ENCODE measurements at regions not wholly inside any gene's neighbourhood (a gene's known extent, or its start where the extent isn't known, plus 50 kb on each side); places are given as distances from the start of the nearest gene placed in this dataset.
A peak's percentile ranks its signal among the peaks of the same experiment; 100 is the strongest.

DNA sequence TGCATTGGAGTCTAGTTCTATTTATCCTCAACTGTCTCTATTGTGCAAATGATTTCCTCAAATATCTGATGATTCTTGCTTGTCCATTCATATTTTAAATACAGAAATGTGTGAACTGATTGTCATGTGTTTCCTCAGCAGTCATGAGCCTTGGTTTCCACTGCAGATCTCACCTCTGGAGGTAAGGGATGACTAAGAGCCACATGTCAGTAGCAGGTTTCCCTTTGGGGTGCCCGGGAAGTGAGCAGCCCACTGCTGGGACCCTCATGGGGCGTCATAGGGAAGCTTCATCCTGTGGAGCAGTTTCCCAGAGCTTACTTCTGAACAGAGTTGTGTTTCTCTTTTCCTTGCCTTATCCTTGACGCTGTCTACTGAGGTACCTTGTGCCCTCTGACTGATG, 149.2 kb upstream of the TOPAZ1 start:
- no peak for DNase-seq (ENCODE audit: low spot score)

GRCh38 chr3:44093531-44093930, 148.2 kb upstream of the TOPAZ1 start:
- DNase-seq (ENCODE audit: low spot score) = no peak

- peak; percentile 27 for DNase-seq (ENCODE audit: low spot score)
Measured at GRCh38 chr3:44098656-44099415, 142.8 kb upstream of the TOPAZ1 start.

GRCh38 chr3:44099566-44100297, 142.0 kb upstream of the TOPAZ1 start:
- DNase-seq (ENCODE audit: low spot score) = no peak

DNA sequence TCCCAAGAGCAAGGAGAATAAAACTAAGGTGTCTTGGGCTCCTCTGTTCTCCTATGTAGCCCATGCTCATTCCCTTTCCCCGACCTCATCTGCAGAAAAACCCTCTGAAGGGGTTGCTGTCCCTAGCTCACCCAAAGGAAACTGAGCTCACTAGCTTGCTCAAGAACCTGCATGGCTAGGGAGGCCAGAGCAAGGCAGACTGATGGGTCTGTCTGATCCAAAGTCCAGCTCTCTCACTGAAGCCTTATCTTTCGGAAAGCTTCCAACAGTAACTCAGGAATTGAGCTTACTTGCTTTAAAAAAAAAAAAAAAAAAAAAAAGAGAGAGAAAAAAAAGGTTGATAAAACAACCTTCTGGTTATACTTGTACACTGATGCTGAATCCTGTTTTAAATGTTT, 141.4 kb upstream of the TOPAZ1 start:
- DNase-seq (ENCODE audit: low spot score) = no peak

DNA sequence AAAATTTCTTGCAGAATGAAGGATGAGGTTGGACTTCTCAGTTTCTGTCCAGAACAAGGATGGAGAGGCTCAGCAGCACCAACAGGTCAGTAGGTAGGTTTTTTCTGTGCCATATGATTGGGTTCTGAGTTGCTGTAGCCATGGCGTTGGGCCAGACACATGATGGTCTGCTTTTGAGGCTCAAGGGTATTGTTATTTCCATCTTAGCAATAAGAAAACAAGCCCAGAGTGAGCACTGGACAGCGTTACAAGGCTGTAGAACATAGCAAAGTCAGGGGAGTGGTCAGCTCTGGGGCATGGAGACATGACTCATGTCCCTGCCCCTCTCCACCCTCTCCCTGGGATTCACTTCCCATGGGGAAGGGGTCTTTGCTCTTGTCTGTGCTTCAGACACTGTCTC, 137.6 kb upstream of the TOPAZ1 start:
- no peak for DNase-seq (ENCODE audit: low spot score)

DNA sequence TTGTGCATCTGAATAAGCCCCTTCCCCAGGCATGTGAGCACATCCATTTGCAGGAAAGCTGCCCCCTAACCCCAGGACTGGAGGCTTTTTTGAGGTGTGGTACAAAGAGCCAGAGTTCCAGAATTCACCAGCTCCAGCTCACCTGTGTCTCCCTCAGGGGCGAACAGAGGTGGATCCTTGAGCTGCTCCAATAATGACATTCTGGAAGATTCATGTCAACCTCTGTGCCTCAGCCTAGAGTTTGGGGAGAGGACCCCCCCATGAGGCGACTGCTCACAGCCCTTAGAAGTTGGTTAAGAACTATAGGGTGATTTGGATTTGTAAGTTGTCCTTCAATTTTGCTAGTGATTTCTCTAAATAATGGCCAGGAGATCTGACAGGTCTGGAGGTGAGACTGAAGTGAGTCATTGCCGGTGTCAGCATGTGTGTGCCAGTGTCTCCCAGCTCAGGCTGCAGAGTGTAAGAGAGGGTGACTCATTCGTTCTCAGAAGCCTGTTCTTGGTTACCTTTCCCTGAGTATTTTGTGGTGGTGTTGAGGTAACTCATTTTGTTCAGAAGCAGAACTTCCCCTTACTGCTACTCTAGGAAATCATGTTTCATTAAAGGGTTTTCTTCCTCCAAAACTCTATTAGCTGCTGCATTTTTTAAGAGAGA, 136.9 kb upstream of the TOPAZ1 start:
- DNase-seq (ENCODE audit: low spot score) = no peak

- DNase-seq (ENCODE audit: low spot score) = no peak
Measured at GRCh38 chr3:44105571-44105970, 136.1 kb upstream of the TOPAZ1 start.

DNA sequence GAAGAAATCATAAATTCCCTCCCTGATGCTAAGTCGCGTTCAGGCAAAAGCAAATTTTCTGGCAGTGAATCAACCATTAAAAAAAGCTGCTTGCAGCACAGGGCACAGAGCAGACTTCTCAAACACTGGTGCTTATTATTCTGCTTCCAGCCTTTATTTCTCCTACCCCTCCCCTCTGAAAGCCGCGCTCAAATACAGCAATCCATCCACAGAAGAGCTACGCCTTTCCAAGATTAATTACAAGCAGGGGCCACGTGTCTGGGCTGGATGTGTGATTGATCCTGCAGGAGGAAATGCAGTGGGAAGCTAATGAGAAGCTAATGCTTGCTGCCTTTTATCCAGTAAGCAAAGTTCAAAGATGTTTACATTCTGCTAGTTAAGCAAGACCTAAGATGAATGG, 134.9 kb upstream of the TOPAZ1 start:
- DNase-seq (ENCODE audit: low spot score) = peak; percentile 74

GRCh38 chr3:44108481-44108880, 133.2 kb upstream of the TOPAZ1 start:
- DNase-seq (ENCODE audit: low spot score) = peak; percentile 67

GRCh38 chr3:44109771-44110361, 131.8 kb upstream of the TOPAZ1 start:
- no peak for DNase-seq (ENCODE audit: low spot score)

DNA sequence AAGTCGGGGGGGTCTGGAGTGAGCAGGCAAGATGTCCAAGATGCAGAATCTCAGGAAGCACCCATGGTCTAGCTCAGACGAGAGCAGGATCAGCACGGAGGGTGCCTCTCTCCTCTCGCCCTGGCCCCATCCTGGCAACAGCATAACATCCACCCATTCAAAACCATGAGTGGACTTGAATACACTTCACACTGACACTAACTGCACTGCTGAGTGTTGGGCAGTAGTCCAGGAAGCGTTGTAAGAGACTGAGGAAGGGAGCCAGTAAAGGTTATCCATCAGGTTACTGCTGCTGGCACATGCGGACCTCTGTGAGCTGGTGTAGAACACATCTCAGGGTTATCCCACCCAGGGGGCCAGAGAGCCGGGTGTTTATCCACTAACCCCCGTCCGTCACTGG, 131.0 kb upstream of the TOPAZ1 start:
- DNase-seq (ENCODE audit: low spot score) = no peak

DNA sequence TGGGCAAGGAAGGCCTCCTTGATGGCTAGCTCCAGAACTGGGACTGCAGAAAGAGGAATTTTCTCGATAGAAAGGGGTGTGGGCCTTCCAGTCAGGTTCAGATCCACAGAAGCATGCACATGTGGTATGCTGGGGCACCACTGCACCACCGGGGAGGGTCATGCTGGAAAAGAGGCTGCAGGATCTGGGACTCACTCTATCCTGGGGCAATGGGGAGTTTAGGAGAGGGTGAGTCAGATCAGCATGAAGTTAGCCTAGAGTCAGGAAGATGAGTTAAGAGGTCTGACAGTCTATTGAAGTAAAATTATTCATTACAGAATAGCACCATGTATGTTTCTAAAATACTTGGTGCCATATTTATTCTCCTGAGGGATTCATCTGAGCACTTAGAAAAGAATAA, 130.2 kb upstream of the TOPAZ1 start:
- no peak for DNase-seq (ENCODE audit: low spot score)

- DNase-seq (ENCODE audit: low spot score) = peak; percentile 34
Measured at GRCh38 chr3:44114142-44114541, 127.5 kb upstream of the TOPAZ1 start.

- DNase-seq (ENCODE audit: low spot score) = no peak
Measured at GRCh38 chr3:44117239-44117638, 124.4 kb upstream of the TOPAZ1 start.

DNA sequence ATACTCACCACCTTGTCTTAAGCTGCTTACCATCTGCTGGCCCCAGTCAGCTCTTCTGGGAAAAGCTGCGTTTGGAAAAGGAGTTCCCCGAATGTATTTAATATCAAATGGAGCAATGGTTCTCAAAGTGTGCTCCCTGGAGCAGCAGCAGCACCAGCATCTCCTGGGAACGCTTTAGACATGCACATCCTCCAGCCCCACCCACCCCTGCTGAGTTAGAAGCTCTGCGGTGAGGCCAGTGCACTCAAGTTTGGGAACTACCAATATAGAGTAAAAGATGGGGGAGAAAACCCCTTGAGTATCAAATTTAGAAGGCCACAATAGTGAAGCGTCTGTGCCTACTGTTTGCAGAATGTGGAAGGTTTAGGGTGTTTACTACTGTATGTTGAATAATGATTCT, 124.0 kb upstream of the TOPAZ1 start:
- no peak for DNase-seq (ENCODE audit: low spot score)

GRCh38 chr3:44120721-44121582, 120.7 kb upstream of the TOPAZ1 start:
- peak; percentile 38 for DNase-seq (ENCODE audit: low spot score)

DNA sequence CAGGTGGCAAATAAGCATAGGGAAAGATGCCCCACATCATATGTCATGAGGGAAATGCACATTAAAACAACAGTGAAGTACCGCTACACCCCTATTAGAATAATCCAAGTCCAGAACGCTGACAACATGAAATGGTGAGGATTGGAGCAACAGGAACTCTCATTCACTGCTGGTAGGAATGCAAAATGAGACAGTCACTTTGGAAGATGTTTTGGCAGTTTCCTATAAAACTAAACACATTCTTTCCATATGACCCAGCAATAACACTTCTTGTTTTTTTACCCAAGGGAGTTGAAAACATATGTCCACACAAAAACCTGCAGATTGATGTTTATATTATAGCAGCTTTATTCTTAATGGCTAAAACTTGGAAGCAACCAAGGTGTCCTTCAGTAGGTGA, 116.4 kb upstream of the TOPAZ1 start:
- no peak for DNase-seq (ENCODE audit: low spot score)

DNA sequence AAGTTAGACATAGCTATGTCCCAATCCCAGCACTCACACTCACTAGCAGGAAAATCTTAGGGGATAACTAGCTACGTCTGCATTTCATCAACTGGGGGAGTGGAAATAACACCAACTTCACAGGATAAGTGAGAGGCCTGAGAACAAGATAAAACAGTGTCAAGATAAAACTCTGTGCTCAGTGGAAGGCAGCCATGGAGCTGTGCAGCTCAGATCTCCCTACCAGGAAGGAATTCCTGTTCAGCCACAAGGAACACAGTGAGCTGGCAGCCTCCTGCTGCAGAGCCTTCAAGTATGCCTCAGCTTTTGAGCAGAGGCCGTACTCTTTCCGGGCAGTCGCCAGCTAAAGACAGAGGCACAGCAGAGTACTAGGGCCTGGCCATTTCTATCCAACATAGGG, 115.8 kb upstream of the TOPAZ1 start:
- no peak for DNase-seq (ENCODE audit: low spot score)

DNA sequence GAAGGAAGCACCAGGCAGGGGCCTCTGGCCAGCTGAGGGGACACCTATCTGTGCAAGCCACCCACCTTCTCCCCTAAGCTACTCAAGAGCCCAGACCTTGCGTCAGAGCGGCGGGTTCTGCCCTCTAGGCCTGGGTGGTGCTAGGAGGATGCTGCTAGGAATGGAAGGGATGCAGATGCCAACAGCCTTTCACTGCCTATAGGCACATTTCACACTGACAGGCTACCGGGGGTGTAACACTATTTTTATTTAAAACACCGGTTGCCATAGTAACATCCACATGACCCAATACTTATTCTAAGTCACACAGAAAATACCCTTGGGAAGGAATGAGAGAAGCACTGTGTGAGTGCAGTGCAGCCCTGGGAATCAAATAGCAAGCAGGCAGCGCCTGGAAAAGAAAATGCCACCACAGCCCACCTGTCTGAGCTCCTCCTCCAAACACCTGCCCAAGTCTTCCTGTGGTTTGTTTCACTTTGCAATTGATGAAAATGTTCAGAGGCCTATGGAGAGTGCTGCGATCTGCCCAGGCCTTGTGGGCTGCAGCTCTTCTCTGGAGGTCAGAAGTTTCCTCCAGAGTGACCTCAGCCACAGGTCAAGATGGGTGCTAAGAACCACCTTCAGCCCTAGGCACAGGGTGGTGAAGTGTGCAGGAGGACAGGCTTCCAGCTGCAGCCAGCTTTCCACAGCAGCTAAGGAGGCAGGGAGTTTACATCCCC, 113.5 kb upstream of the TOPAZ1 start:
- DNase-seq (ENCODE audit: low spot score) = peak; percentile 45

GRCh38 chr3:44130249-44130648, 111.4 kb upstream of the TOPAZ1 start:
- DNase-seq (ENCODE audit: low spot score) = no peak
